ENCODE measurements at regions not wholly inside any gene's neighbourhood (a gene's known extent, or its start where the extent isn't known, plus 50 kb on each side); places are given as distances from the start of the nearest gene placed in this dataset.
A peak's percentile ranks its signal among the peaks of the same experiment; 100 is the strongest.
"Not testable (repeated sequence)": the region's sequence is repeated elsewhere in the genome, so short reads cannot be mapped to it uniquely, and the experiment has no call there.

DNA sequence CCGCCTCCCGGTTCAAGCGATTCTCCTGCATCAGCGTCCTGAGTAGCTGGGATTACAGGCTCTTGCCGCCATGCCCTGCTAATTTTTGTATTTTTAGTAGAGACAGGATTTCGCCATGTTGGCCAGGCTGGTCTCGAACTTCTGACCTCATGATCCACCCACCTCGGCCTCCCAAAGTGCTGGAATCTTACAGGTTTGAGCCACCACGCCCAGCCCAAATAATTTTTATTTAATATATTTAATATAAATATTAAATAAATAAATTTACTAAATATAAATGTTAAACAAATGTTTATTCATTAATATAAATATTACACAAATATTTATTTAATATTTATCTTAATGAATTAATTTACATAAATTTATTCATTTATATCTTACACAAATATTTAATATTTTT lies 120.2 kb downstream of the SHOX start:
- no peak for DNase-seq (ENCODE audit: low spot score)
- TF ChIP-seq, protein P1, sequence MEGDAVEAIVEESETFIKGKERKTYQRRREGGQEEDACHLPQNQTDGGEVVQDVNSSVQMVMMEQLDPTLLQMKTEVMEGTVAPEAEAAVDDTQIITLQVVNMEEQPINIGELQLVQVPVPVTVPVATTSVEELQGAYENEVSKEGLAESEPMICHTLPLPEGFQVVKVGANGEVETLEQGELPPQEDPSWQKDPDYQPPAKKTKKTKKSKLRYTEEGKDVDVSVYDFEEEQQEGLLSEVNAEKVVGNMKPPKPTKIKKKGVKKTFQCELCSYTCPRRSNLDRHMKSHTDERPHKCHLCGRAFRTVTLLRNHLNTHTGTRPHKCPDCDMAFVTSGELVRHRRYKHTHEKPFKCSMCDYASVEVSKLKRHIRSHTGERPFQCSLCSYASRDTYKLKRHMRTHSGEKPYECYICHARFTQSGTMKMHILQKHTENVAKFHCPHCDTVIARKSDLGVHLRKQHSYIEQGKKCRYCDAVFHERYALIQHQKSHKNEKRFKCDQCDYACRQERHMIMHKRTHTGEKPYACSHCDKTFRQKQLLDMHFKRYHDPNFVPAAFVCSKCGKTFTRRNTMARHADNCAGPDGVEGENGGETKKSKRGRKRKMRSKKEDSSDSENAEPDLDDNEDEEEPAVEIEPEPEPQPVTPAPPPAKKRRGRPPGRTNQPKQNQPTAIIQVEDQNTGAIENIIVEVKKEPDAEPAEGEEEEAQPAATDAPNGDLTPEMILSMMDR (IDR thresholded peaks at IDR 0.05): no peak
- no peak overlapping the region for H3K27ac ChIP-seq
- no peak overlapping the region for H3K4me3 ChIP-seq

DNA sequence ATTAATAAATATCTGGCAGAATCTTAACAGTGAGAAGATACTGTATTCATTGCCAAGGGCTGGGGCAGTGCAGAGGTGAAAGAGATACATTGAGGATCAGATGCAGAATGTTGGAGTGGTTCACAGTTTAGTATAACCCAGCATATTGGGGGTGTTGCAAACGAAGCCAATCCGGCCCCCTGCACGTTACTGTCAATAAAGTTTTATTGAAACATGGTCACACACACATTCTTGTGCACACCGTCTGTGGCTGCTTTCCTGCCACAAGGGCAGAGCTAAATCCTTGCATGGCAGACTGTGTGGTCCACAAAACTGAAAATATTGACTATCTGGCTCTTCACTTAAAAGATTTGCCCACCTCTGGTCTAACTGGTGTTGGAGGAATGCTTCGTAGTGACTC lies 119.7 kb downstream of the SHOX start:
- H3K4me3 ChIP-seq: no peak overlapping the region
- TF ChIP-seq, protein P1 (IDR thresholded peaks at IDR 0.05): no peak
- no peak overlapping the region for H3K27ac ChIP-seq
- DNase-seq (ENCODE audit: low spot score): no peak

GRCh38 chrX:747176-747575 lies 116.6 kb downstream of the SHOX start:
- Histone ChIP-seq H3K4me3 (no peak overlapping the region), H3K27ac (no peak overlapping the region)
- peak; percentile 33 for DNase-seq (ENCODE audit: low spot score)
- TF ChIP-seq, protein P1 (IDR thresholded peaks at IDR 0.05): no peak

DNA sequence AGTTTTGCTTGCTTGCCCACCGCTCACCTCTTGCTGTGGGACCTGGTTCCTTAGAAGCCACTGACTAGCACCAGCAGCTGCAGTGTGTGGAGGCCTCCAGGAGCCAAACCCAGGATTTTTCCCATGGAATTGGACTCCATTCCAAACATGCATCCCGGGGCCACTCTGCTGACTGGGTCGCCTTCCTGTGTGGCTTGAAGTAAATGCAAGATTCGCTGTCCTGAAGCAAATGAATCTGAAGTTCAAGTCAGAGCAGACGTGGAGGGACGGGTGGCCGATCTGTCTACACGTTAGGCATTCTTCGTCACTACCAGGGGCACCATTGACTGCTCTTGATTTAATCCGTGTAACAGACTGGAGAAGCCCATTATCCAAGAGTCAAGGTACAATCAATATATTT lies 109.0 kb downstream of the SHOX start:
- peak; percentile 19 for DNase-seq (ENCODE audit: low spot score)
- Histone ChIP-seq H3K27ac (no peak overlapping the region), H3K4me3 (no peak overlapping the region)
- TF ChIP-seq, protein P1 (IDR thresholded peaks at IDR 0.05): no peak

DNA sequence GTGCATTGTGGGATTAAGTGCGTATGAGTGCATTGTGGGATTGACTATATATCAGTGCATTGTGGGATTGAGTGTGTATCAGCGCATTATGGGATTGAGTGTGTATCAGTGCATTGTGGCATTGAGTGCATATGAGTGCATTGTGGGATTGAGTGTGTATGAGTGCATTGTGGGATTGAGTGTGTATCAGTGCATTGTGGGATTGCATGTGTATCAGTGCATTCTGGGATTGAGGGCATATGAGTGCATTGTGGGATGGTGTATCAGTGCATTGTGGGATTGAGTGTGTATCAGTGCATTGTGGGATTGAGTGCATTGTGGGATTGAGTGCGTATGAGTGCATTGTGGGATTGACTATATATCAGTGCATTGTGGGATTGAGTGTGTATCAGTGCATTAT lies 106.4 kb downstream of the SHOX start:
- not testable (repeated sequence) for DNase-seq (ENCODE audit: low spot score); H3K27ac ChIP-seq; H3K4me3 ChIP-seq

DNA sequence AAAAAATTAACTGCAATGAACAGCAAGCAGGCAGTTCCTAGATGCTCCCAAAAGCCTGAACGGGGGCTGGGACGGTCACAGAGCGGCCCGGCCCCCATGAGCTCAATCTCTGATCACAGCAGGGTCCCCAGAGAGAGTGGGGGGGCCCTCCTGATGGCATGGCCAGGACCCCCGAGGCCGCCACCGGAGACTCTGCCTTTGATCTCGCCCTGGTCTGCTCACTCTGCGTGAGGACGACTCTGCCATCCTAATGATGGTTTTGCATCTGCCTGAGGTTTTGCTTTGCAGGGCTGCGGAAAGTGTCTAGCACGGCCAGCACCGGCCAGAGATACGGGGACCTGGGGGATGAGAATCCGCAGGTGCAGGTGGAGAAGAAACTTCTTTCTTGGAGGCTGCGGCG lies 103.8 kb downstream of the SHOX start:
- Histone ChIP-seq H3K4me3 (no peak overlapping the region), H3K27ac (no peak overlapping the region)
- peak; percentile 63 for DNase-seq (ENCODE audit: low spot score)
- TF ChIP-seq, protein P1 (IDR thresholded peaks at IDR 0.05): no peak

- DNase-seq (ENCODE audit: low spot score): no peak
- H3K4me3 ChIP-seq: no peak overlapping the region
- H3K27ac ChIP-seq: no peak overlapping the region
- TF ChIP-seq, protein P1 (IDR thresholded peaks at IDR 0.05): no peak
Observed at GRCh38 chrX:733961-734360, 103.4 kb downstream of the SHOX start.

All from coronary artery (tissue), 2 donors.